ENCODE measurements at regions not wholly inside any gene's neighbourhood (a gene's known extent, or its start where the extent isn't known, plus 50 kb on each side); places are given as distances from the start of the nearest gene placed in this dataset.

- Mint-ChIP-seq H3K27me3 (peaks cover 14% of the 10 kb centered on the region), H3K4me3 (no peak overlapping the region), H3K27ac (no peak overlapping the region), H3K36me3 (ENCODE audit: low read depth) (no peaks in the 10 kb centered on the region), H3K4me1 (no peaks in the 10 kb centered on the region), H3K9me3 (peaks cover 2% of the 10 kb centered on the region)
- TF ChIP-seq CTCF (IDR thresholded peaks at IDR 0.05), result no peak
- ATAC-seq (ENCODE audit: low read depth), result no peak
- ChIA-PET CTCF (no interaction called here), POLR2A (no interaction called here)
- no peak for DNase-seq
- intact Hi-C loops (cut with micrococcal nuclease), result no loop called here
These were observed 561.5 kb downstream of the BCOR start for GRCh38 chrX:39536211-39536610.

GRCh38 chrX:39541881-39542280 is 555.9 kb downstream of the BCOR start:
- intact Hi-C loops (cut with micrococcal nuclease), result no loop called here
- Mint-ChIP-seq H3K4me1 (no peaks in the 10 kb centered on the region), H3K4me3 (no peak overlapping the region), H3K27me3 (peaks cover 7% of the 10 kb centered on the region), H3K27ac (no peak overlapping the region), H3K36me3 (ENCODE audit: low read depth) (no peaks in the 10 kb centered on the region), H3K9me3 (peaks cover 5% of the 10 kb centered on the region)
- ChIA-PET CTCF (interaction anchor here (0.7 kb wide), 2 partner anchors 778 to 1796 kb away, joined by 3 read pairs; no protein-coding TSS in a partner anchor), POLR2A (no interaction called here)
- DNase-seq, result no peak
- TF ChIP-seq CTCF (IDR thresholded peaks at IDR 0.05), result no peak
- no peak for ATAC-seq (ENCODE audit: low read depth)

GRCh38 chrX:39542316-39542715 is 555.4 kb downstream of the BCOR start:
- ChIA-PET CTCF (interaction anchor here (0.7 kb wide), 1 partner anchor 779 kb away, joined by 3 read pairs; no protein-coding TSS in a partner anchor), POLR2A (no interaction called here)
- no peak for TF ChIP-seq CTCF (IDR thresholded peaks at IDR 0.05)
- Mint-ChIP-seq H3K27ac (no peak overlapping the region), H3K27me3 (peaks cover 7% of the 10 kb centered on the region), H3K4me3 (no peak overlapping the region), H3K9me3 (peaks cover 5% of the 10 kb centered on the region), H3K36me3 (ENCODE audit: low read depth) (no peaks in the 10 kb centered on the region), H3K4me1 (no peaks in the 10 kb centered on the region)
- intact Hi-C loops (cut with micrococcal nuclease), result no loop called here
- ATAC-seq (ENCODE audit: low read depth), result no peak
- no peak for DNase-seq

GRCh38 chrX:39550795-39551361 is 546.9 kb downstream of the BCOR start:
- POLR2A ChIA-PET, result no interaction called here
- H3K9me3 Mint-ChIP-seq, result peaks cover 2% of the 10 kb centered on the region
- intact Hi-C loops (cut with micrococcal nuclease), result no loop called here
- ATAC-seq (ENCODE audit: low read depth) (no peak), DNase-seq (no peak)
- CTCF ChIA-PET, result no interaction called here
- no peaks in the 10 kb centered on the region for H3K4me1 Mint-ChIP-seq
- H3K4me3 Mint-ChIP-seq, result no peak overlapping the region
- no peaks in the 10 kb centered on the region for H3K36me3 Mint-ChIP-seq (ENCODE audit: low read depth)
- no peak for TF ChIP-seq CTCF (IDR thresholded peaks at IDR 0.05)
- no peaks in the 10 kb centered on the region for H3K27me3 Mint-ChIP-seq
- no peak overlapping the region for H3K27ac Mint-ChIP-seq

- Mint-ChIP-seq H3K36me3 (ENCODE audit: low read depth) (no peaks in the 10 kb centered on the region), H3K4me3 (no peak overlapping the region), H3K4me1 (no peaks in the 10 kb centered on the region), H3K27me3 (no peaks in the 10 kb centered on the region), H3K27ac (no peak overlapping the region), H3K9me3 (peaks cover 2% of the 10 kb centered on the region)
- no peak for TF ChIP-seq CTCF (IDR thresholded peaks at IDR 0.05)
- CTCF ChIA-PET, result no interaction called here
- intact Hi-C loops (cut with micrococcal nuclease), result no loop called here
- ATAC-seq (ENCODE audit: low read depth) (no peak), DNase-seq (no peak)
- POLR2A ChIA-PET, result no interaction called here
These were observed 546.0 kb downstream of the BCOR start for GRCh38 chrX:39551762-39552161.
